Esophagus muscularis mucosa (tissue), 4 donors: ENCODE measurements at regions not wholly inside any gene's neighbourhood (a gene's known extent, or its start where the extent isn't known, plus 50 kb on each side); places are given as distances from the start of the nearest gene placed in this dataset.

ENCODE experiments used
- EP300 ChIP-seq: sonication (generic); formaldehyde crosslinking; IDR thresholded peaks from one replicate; pipeline ENCODE4 v1.6.1; 2017; ENCODE audit warnings: antibody characterized with exemption
- POLR2A ChIP-seq: fragments of 450-650 bp; IDR thresholded peaks from one replicate; pipeline ENCODE4 v1.6.1; 2017; ENCODE audit warnings: antibody characterized with exemption, moderate library complexity, mild to moderate bottlenecking, low read depth
- TF ChIP-seq, protein P1 (sequence below), 3 experiments: fragments of 200-600 bp in 2 of 3; fragments of 450-650 bp in 1 of 3; sonication (generic) in 2 of 3; IDR thresholded peaks; one replicate each; pipeline ENCODE4 v1.5.1; 2017 to 2019; ENCODE audit warnings: antibody characterized with exemption in 3 of 3, mild to moderate bottlenecking in 2 of 3, moderate library complexity in 1 of 3

DNA sequence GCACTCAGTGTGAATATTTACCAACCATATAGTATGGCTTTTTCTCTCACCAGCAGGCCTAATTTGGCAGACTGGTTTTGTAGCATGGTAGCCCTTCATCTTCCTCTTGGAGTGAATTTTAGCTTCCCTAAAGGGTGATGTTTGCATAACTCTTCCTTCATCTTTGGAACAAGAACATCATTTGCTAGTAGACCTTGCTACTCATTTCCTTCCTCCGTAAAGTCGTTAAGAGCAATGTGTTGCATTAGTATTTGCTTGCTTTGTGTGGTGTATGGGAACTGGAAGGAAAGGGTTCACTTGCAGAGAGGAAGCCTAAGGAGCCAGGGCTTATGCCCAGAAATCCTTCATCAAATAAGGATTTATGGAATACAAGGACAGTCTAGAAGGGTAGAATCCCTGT lies 50.2 kb upstream of the PGRMC2 start:
- TF ChIP-seq, protein P1, sequence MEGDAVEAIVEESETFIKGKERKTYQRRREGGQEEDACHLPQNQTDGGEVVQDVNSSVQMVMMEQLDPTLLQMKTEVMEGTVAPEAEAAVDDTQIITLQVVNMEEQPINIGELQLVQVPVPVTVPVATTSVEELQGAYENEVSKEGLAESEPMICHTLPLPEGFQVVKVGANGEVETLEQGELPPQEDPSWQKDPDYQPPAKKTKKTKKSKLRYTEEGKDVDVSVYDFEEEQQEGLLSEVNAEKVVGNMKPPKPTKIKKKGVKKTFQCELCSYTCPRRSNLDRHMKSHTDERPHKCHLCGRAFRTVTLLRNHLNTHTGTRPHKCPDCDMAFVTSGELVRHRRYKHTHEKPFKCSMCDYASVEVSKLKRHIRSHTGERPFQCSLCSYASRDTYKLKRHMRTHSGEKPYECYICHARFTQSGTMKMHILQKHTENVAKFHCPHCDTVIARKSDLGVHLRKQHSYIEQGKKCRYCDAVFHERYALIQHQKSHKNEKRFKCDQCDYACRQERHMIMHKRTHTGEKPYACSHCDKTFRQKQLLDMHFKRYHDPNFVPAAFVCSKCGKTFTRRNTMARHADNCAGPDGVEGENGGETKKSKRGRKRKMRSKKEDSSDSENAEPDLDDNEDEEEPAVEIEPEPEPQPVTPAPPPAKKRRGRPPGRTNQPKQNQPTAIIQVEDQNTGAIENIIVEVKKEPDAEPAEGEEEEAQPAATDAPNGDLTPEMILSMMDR (IDR thresholded peaks at IDR 0.05): no peak
- TF ChIP-seq POLR2A (no peak), EP300 (no peak)
